COLO668 (cell line): ENCODE measurements at regions not wholly inside any gene's neighbourhood (a gene's known extent, or its start where the extent isn't known, plus 50 kb on each side); places are given as distances from the start of the nearest gene placed in this dataset.
"Not testable (repeated sequence)": the region's sequence is repeated elsewhere in the genome, so short reads cannot be mapped to it uniquely, and the experiment has no call there.

Source experiments
- DNase-seq: peaks from one replicate; lab custom pipeline; 2025; ENCODE audit not compliant: unreplicated experiment; lab: John Stamatoyannopoulos, UW

GRCh38 chr19:37303591-37304171 is 67.2 kb upstream of the ZNF527 start:
- no peak for DNase-seq

- peak; percentile 14 for DNase-seq
Measured at GRCh38 chr19:37304190-37304883, 66.6 kb upstream of the ZNF527 start.

- no peak for DNase-seq
Measured at GRCh38 chr19:37304884-37305255, 66.0 kb upstream of the ZNF527 start.

- DNase-seq: no peak
Measured at GRCh38 chr19:37306383-37306963, 64.4 kb upstream of the ZNF527 start.

DNA sequence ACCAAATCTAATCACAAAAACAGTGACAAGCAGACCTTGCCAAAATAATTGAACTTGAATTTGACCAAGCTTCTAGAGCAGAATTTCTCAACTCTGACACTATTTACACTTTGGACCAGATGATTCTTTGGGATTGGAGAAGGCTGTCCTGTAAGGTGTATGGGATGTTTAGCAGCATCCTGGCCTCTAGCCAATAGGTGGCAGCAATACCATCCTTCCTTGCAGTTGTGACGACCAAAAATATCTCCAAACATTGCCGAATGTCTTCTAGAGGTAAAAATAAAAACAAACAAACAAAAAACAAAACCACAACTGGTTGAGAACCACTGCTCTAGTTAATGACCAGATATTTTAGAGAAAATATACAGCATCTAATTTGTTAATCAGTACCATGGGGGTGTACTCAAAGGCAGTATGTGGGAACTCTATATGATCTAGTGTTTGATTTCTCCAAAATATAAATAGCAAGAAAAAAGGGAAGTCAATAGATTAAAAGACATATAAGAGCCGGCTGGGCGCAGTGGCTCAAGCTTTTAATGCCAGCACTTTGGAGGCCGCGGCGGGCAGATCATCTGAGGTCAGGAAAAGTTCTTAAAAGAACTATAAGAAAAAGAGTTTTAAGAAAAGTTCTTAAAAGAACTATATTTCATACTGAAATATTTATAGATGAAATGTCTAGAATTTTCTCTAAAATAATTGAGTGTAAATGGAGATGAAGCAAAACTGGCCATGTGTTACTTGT is 60.9 kb upstream of the ZNF527 start:
- DNase-seq: peak; percentile 2

- peak; percentile 27 for DNase-seq
Measured at GRCh38 chr19:37312531-37313334, 58.2 kb upstream of the ZNF527 start.

DNA sequence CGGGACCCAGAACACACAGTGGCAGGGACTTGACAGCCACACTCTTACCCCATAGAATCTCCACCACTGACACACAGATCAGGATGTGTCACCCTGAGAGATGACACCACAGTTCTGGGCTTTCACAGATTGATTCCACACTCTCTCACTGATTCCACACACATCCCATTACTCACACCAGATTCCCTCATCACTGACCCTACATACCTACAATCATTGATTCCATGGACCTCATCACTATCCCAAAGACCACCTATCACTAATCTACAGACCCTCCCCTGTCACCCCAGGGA is 57.6 kb upstream of the ZNF527 start:
- DNase-seq: no peak

- peak; percentile 89 for DNase-seq
Measured at GRCh38 chr19:37317403-37318209, 53.3 kb upstream of the ZNF527 start.

DNA sequence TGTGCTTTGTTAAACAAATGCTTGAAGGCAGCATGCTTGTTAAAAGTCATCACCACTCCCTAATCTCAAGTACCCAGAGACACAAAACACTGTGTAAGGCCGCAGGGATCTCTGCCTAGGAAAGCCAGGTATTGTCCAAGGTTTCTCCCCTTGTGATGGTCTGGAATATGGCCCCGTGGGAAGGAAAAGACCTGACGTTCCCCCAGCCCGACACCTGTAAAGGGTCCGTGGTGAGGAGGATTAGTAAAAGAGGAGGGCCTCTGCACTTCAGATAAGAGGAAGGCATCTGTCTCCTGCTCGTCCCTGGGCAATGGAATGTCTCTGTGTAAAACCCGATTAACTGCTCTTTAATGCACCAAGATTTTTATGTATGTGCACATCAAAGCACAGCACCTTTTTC is 49.9 kb upstream of the ZNF527 start:
- not testable (repeated sequence) for DNase-seq
